A673 (cell line): ENCODE measurements at regions not wholly inside any gene's neighbourhood (a gene's known extent, or its start where the extent isn't known, plus 50 kb on each side); places are given as distances from the start of the nearest gene placed in this dataset.

ENCODE experiments used
- CTCF ChIP-seq: fragments of 300-800, 200-600 bp; sonication (generic); conservative IDR thresholded peaks from 2 replicates; pipeline ENCODE4 v1.5.1; 2017; ENCODE audit warnings: low read depth, mild to moderate bottlenecking, antibody characterized with exemption, low read length, moderate library complexity, mixed read lengths
- EZH2 ChIP-seq: fragments of 200-600 bp; sonication (generic); IDR thresholded peaks from 2 replicates; pipeline ENCODE4 v1.6.1; 2017; ENCODE audit warnings: borderline replicate concordance, low read depth, mild to moderate bottlenecking, mixed read lengths, antibody characterized with exemption, low read length; ENCODE audit not compliant: poor library complexity, severe bottlenecking

GRCh38 chrX:39331082-39331704, 529.9 kb downstream of the MID1IP1 start:
- no peak for TF ChIP-seq CTCF
- no peak for TF ChIP-seq EZH2
